CD4-positive, alpha-beta memory T cell (primary cell): ENCODE measurements at regions not wholly inside any gene's neighbourhood (a gene's known extent, or its start where the extent isn't known, plus 50 kb on each side); places are given as distances from the start of the nearest gene placed in this dataset.

Experiments
- CTCF ChIA-PET: fragments of 350-600 bp; sonication (Branson Sonifier 250); formaldehyde crosslinking; loops from one replicate; lab custom pipeline; 2021; ENCODE audit warnings: inconsistent platforms; ENCODE audit not compliant: partially characterized antibody; lab: Charles Lee
- POLR2A ChIA-PET: fragments of 350-600 bp; sonication (Branson Sonifier 250); formaldehyde crosslinking; loops from one replicate; lab custom pipeline; 2021; ENCODE audit not compliant: partially characterized antibody; lab: Charles Lee
- DNase-seq, 5 donors: peaks; one replicate each; pipeline versions ENCODE4 v3.0.0 to v3.0.0-alpha.2; 2020 to 2022; ENCODE audit warnings: mixed read lengths in 1 of 5
- H3K27ac ChIP-seq: one replicate; pipeline ENCODE4 v1.7.0; 2013; ENCODE audit warnings: low read depth, low read length
- H3K27me3 ChIP-seq: 2 replicates; pipeline ENCODE4 v1.7.0; 2013; ENCODE audit warnings: mild to moderate bottlenecking, low read length, moderate library complexity; ENCODE audit not compliant: insufficient read depth
- H3K36me3 ChIP-seq: 2 replicates; pipeline ENCODE4 v1.7.0; 2013; ENCODE audit warnings: mild to moderate bottlenecking, low read length, moderate library complexity; ENCODE audit not compliant: insufficient read depth
- H3K4me1 ChIP-seq: 2 replicates; pipeline ENCODE4 v1.7.0; 2013; ENCODE audit warnings: mild to moderate bottlenecking, low read length, moderate library complexity; ENCODE audit not compliant: insufficient read depth
- H3K4me3 ChIP-seq, 2 donors: one replicate each; pipeline ENCODE4 v1.7.0; 2013; ENCODE audit warnings: low read length in 2 of 2, mild to moderate bottlenecking in 1 of 2
- H3K9me3 ChIP-seq, 2 donors: one replicate each; pipeline ENCODE4 v1.7.0; 2013; ENCODE audit warnings: low read length in 2 of 2, control low read depth in 1 of 2; ENCODE audit not compliant: control insufficient read depth in 1 of 2
- H3K27ac Mint-ChIP-seq, 7 donors: one replicate each; pipeline ENCODE4 v1.8.0; 2020 to 2021; ENCODE audit warnings: mixed read lengths in 7 of 7, mild to moderate bottlenecking in 6 of 7, inconsistent platforms in 3 of 7, moderate library complexity in 3 of 7
- H3K27me3 Mint-ChIP-seq, 2 donors: one replicate each; pipeline ENCODE4 v1.8.0; 2020 to 2021; ENCODE audit warnings: mixed read lengths in 2 of 2
- H3K36me3 Mint-ChIP-seq, 2 donors: one replicate each; pipeline ENCODE4 v1.8.0; 2020 to 2021; ENCODE audit warnings: mixed read lengths in 2 of 2, inconsistent platforms in 1 of 2, mild to moderate bottlenecking in 1 of 2
- H3K4me1 Mint-ChIP-seq, 4 donors: one replicate each; pipeline ENCODE4 v1.8.0; 2020 to 2021; ENCODE audit warnings: mixed read lengths in 4 of 4, mild to moderate bottlenecking in 1 of 4
- H3K4me3 Mint-ChIP-seq, 8 donors: one replicate each; pipeline ENCODE4 v1.8.0; 2020 to 2021; ENCODE audit warnings: mixed read lengths in 8 of 8, mild to moderate bottlenecking in 7 of 8, moderate library complexity in 6 of 8, inconsistent platforms in 3 of 8
- H3K9me3 Mint-ChIP-seq, 8 donors: one replicate each; pipeline ENCODE4 v1.8.0; 2020 to 2021; ENCODE audit warnings: mixed read lengths in 8 of 8, mild to moderate bottlenecking in 5 of 8, inconsistent platforms in 3 of 8, moderate library complexity in 1 of 8
- intact Hi-C: fragments of 100-400 bp; cut with micrococcal nuclease; formaldehyde crosslinking; loops from one replicate; pipeline ENCODE4 v1.15.1; 2023

DNA sequence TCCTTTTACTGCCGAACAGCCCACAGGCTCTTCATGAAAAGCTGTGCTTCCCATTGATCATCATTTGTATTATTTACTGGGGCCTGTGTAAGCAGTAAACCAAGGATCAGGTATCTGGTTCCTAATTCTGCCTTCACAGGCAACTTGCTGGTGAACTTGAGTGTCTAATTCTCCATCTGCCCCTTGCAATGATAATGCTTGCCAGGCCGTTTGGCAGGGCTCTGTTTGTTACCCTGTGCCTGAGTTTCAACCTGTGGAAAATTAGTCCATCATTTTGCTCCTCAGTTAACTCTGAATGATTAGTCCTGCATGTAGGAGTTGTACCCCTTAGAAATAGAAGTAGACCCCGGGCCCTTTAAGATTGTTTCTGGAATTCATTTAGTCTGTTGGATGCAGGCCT lies 298.4 kb upstream of the CADM1 start:
- H3K4me3 Mint-ChIP-seq = no peak overlapping the region
- no peak overlapping the region for H3K27ac ChIP-seq
- POLR2A ChIA-PET = no interaction called here
- intact Hi-C loops = no loop called here
- peaks cover 0 to 13% (median 6%) of the 10 kb centered on the region in 8 donors for H3K9me3 Mint-ChIP-seq
- no peak overlapping the region for H3K4me3 ChIP-seq
- H3K27ac Mint-ChIP-seq = no peak overlapping the region
- H3K9me3 ChIP-seq = no peaks in the 10 kb centered on the region
- H3K27me3 ChIP-seq = no peaks in the 10 kb centered on the region
- H3K36me3 Mint-ChIP-seq = no peaks in the 10 kb centered on the region
- H3K27me3 Mint-ChIP-seq = no peaks in the 10 kb centered on the region
- CTCF ChIA-PET = no interaction called here
- H3K4me1 ChIP-seq = no peaks in the 10 kb centered on the region
- no peaks in the 10 kb centered on the region for H3K4me1 Mint-ChIP-seq
- no peak for DNase-seq
- H3K36me3 ChIP-seq = no peaks in the 10 kb centered on the region

DNA sequence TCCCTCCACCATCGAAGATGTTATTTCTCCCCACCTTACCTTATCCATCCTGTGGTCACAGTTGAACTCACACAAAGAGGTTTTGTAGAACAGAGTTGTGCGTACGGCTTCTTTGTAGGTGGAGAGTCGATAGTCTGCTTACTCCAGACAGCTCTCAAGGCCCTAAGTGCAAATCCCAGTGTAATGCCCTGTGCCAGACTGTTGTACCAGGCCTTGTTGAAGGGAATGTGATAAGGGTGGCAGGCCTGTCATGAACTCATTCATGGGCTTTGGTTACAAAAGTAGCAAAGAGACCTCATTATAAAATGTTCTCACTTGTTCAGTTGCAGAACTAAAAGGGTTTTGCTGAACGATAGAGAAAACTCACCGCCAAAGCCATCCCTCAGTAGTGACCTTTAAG lies 288.7 kb upstream of the CADM1 start:
- no peaks in the 10 kb centered on the region for H3K36me3 Mint-ChIP-seq
- H3K27me3 Mint-ChIP-seq = no peaks in the 10 kb centered on the region
- no peaks in the 10 kb centered on the region for H3K9me3 ChIP-seq
- POLR2A ChIA-PET = no interaction called here
- H3K4me1 Mint-ChIP-seq = no peaks in the 10 kb centered on the region
- no peaks in the 10 kb centered on the region for H3K27me3 ChIP-seq
- DNase-seq = no peak
- no peaks in the 10 kb centered on the region for H3K36me3 ChIP-seq
- peaks cover 0 to 8% (median under 1%) of the 10 kb centered on the region in 8 donors for H3K9me3 Mint-ChIP-seq
- H3K27ac ChIP-seq = no peak overlapping the region
- intact Hi-C loops = no loop called here
- H3K27ac Mint-ChIP-seq = no peak overlapping the region
- no peak overlapping the region for H3K4me3 Mint-ChIP-seq
- CTCF ChIA-PET = no interaction called here
- no peaks in the 10 kb centered on the region for H3K4me1 ChIP-seq
- H3K4me3 ChIP-seq = no peak overlapping the region

DNA sequence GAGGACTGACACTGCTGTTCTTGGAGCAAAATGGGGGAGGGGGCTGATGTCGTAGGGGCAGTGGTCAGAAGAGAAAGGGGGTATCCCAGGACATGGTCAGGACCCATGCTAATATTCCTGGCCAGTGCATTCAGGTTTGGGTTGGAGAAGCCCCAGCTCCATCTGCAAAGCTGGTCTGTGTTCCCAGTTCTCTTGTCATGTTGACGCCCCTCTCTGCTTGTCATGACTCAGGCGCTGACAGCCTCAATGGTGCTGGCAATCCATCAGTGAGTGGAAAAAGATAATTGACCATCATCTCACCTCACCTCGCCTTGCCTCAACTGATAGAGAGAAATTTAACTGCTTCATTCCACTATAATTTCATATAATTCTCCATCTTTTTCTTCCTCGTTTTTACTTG lies 283.1 kb upstream of the CADM1 start:
- Histone ChIP-seq H3K4me3 (no peak overlapping the region), H3K36me3 (no peaks in the 10 kb centered on the region), H3K4me1 (no peaks in the 10 kb centered on the region), H3K27me3 (no peaks in the 10 kb centered on the region), H3K9me3 (no peaks in the 10 kb centered on the region), H3K27ac (no peak overlapping the region)
- no peak for DNase-seq
- Mint-ChIP-seq H3K36me3 (no peaks in the 10 kb centered on the region), H3K4me1 (no peaks in the 10 kb centered on the region), H3K4me3 (no peak overlapping the region), H3K27me3 (peaks cover 0 to 2% of the 10 kb centered on the region in 2 donors), H3K27ac (no peak overlapping the region), H3K9me3 (peaks cover 0 to 11% (median 2%) of the 10 kb centered on the region in 8 donors)
- POLR2A ChIA-PET = no interaction called here
- CTCF ChIA-PET = no interaction called here
- intact Hi-C loops = no loop called here

DNA sequence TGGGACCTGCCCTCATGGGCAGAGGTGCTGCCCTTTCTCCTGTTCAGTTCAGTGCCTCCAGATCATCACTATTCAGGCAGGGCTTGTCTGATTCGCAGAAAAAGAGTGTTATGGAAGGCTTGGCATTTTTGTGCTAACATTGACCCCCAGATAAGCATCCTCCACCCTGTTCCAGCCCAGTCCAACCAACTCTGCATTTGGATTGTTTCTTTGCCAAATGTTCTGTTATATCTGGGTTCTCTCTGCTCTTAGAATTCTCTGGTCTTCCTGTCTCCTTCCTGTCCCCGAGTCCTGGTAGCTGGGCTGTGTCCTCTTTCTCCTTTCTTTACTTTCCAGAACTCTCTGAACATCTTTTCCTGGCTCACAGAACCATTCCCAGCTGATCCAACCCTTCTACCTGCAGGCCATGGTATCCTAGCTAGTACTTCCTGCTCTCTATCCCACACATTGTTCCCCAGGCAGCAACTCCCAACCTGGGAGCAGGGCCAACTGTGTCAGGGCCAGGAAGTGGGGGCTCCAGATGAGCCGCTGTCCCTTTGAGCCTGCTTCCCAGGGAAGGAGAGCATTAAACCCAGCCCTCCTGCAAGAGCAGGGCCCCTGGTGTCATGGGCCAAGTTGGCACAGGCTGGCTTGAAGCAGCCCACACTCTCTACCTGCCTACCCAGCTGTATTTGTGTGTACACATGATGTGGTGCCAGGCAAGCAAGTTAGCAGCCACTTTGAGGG lies 280.7 kb upstream of the CADM1 start:
- H3K4me1 Mint-ChIP-seq = no peaks in the 10 kb centered on the region
- ChIA-PET POLR2A (no interaction called here), CTCF (no interaction called here)
- H3K36me3 Mint-ChIP-seq = no peaks in the 10 kb centered on the region
- no peak for DNase-seq
- intact Hi-C loops = no loop called here
- no peaks in the 10 kb centered on the region for H3K36me3 ChIP-seq
- H3K27me3 ChIP-seq = no peaks in the 10 kb centered on the region
- H3K27ac ChIP-seq = no peak overlapping the region
- H3K27ac Mint-ChIP-seq = no peak overlapping the region
- peaks cover 0 to 11% (median 3%) of the 10 kb centered on the region in 8 donors for H3K9me3 Mint-ChIP-seq
- peaks cover 0 to 2% of the 10 kb centered on the region in 2 donors for H3K27me3 Mint-ChIP-seq
- H3K4me3 Mint-ChIP-seq = no peak overlapping the region
- no peaks in the 10 kb centered on the region for H3K9me3 ChIP-seq
- H3K4me1 ChIP-seq = no peaks in the 10 kb centered on the region
- H3K4me3 ChIP-seq = no peak overlapping the region

DNA sequence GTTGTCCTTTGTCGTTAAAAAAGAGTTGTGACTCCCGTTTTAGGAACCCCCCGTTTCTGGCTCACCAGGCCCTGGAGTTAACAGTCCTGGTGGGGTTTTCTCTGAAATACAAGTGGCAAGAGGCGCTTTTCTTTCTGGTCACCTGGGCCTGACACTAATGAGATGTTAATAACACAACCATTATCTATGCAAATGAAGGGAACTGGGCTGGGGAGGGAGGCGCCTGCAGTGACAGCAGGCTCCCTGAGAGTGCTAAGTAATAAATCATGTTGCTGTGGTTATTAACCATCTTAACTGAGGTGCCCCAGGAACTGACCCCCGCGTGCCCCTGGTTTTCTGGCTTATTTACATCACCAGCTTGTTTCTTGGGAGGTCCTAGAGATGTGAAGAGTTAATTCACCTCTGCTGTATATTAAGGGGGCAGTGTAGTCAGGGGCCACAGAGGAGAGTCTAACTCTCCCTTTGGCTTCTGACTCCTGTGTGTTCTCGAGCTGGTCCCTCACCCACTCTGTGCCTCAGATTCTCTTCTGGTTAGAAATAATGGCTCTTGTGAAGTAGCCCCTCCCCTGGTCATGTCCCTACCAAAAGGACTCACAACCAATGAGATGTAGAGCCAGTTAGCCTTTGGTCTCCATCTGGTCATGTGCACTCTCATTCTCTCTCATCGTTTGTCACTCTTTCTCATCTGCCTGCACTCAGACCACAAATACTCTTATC lies 276.6 kb upstream of the CADM1 start:
- no peaks in the 10 kb centered on the region for H3K27me3 ChIP-seq
- no peak overlapping the region for H3K4me3 ChIP-seq
- DNase-seq = no peak
- H3K4me1 ChIP-seq = no peaks in the 10 kb centered on the region
- ChIA-PET POLR2A (no interaction called here), CTCF (no interaction called here)
- no peaks in the 10 kb centered on the region for H3K36me3 Mint-ChIP-seq
- H3K27ac Mint-ChIP-seq = no peak overlapping the region
- H3K9me3 ChIP-seq = no peaks in the 10 kb centered on the region
- H3K9me3 Mint-ChIP-seq = peaks cover 0 to 4% (median 1%) of the 10 kb centered on the region in 8 donors
- intact Hi-C loops = no loop called here
- peaks cover 0 to 2% of the 10 kb centered on the region in 2 donors for H3K27me3 Mint-ChIP-seq
- no peak overlapping the region for H3K4me3 Mint-ChIP-seq
- H3K4me1 Mint-ChIP-seq = no peaks in the 10 kb centered on the region
- no peak overlapping the region for H3K27ac ChIP-seq
- no peaks in the 10 kb centered on the region for H3K36me3 ChIP-seq

DNA sequence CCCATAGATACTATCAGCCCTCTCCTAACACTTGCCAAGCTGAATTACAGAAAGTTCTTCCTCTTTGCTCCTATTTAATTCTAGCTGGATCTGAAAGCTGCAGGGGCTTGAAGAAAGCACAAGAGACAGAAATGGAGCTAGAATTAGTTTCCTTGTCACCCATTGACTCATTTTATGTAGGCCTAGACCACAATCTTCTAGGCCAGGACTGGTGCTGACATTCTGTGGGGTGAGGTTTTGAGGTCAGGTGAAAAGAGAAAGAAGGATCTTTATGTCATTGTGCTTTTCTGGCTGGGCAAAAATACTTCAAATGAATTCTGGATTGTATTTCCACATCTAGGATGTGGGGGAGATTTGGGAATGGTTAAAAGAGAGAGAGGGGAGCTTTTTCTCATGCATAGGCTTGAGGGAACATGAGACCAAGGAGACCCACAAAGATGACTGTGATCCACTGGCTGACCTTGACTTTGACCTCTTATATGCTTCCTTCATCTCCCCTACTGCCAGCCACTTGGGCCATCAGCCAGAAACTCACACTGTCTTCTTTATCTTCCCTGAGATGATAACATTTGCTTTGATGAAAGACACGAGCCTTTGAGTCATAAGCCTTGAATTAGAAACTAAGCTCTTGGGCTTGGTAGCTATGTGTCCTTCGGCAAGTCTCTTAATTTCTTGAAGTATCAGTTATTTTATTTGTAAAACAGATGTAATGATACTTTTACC lies 274.9 kb upstream of the CADM1 start:
- POLR2A ChIA-PET = no interaction called here

DNA sequence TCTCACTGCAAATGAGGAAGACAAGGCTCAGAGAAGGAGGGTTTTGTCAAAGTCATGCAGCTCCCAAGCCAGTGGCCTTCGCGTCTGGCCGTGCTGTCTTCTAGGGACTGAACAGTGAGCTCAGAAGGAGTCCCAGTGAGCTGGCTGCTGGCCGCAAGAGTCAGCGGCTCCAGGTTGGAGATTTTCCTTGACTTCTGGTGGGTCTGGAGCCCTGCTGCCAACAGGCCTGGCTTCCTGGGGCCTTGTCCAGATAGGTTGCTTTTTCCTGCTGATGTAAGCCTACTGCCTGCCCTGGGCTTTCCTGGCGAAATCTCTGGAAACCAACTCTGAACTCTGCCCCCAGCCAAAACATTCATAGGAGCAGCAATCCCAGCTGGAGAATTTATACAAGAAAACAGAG lies 272.7 kb upstream of the CADM1 start:
- no peak for DNase-seq
- no peaks in the 10 kb centered on the region for H3K9me3 ChIP-seq
- ChIA-PET POLR2A (no interaction called here), CTCF (no interaction called here)
- Mint-ChIP-seq H3K27ac (no peak overlapping the region), H3K4me1 (no peaks in the 10 kb centered on the region), H3K36me3 (no peaks in the 10 kb centered on the region), H3K9me3 (peaks cover 0 to 4% (median 0%) of the 10 kb centered on the region in 8 donors), H3K4me3 (no peak overlapping the region), H3K27me3 (no peaks in the 10 kb centered on the region)
- no peaks in the 10 kb centered on the region for H3K4me1 ChIP-seq
- no peaks in the 10 kb centered on the region for H3K27me3 ChIP-seq
- no peak overlapping the region for H3K27ac ChIP-seq
- no peak overlapping the region for H3K4me3 ChIP-seq
- intact Hi-C loops = no loop called here
- H3K36me3 ChIP-seq = no peaks in the 10 kb centered on the region

More for the DNA sequence above, 274.9 kb upstream of the CADM1 start:
- no peak overlapping the region for H3K4me3 ChIP-seq
- H3K4me1 ChIP-seq = no peaks in the 10 kb centered on the region
- Mint-ChIP-seq H3K4me3 (no peak overlapping the region), H3K4me1 (no peaks in the 10 kb centered on the region), H3K27me3 (no peaks in the 10 kb centered on the region), H3K36me3 (no peaks in the 10 kb centered on the region), H3K27ac (no peak overlapping the region), H3K9me3 (peaks cover 0 to 4% (median under 1%) of the 10 kb centered on the region in 8 donors)
- H3K36me3 ChIP-seq = no peaks in the 10 kb centered on the region
- CTCF ChIA-PET = no interaction called here
- no peak overlapping the region for H3K27ac ChIP-seq
- H3K9me3 ChIP-seq = no peaks in the 10 kb centered on the region
- DNase-seq = no peak
- H3K27me3 ChIP-seq = no peaks in the 10 kb centered on the region
- intact Hi-C loops = no loop called here
